Stimulated activated naive CD8-positive, alpha-beta T cell treated with anti-CD3 and anti-CD28 coated beads, Interleukin-15, Interleukin-2, amounts not matched to agents 100 ng/mL and 50 ng/mL, for 24 hours (primary cell): ENCODE measurements at regions not wholly inside any gene's neighbourhood (a gene's known extent, or its start where the extent isn't known, plus 50 kb on each side); places are given as distances from the start of the nearest gene placed in this dataset.

Experiments used
- H3K27ac Mint-ChIP-seq: one replicate; pipeline ENCODE4 v1.8.0; 2021; ENCODE audit warnings: mild to moderate bottlenecking, mixed read lengths
- H3K27me3 Mint-ChIP-seq: one replicate; pipeline ENCODE4 v1.8.0; 2021; ENCODE audit warnings: mixed read lengths
- H3K36me3 Mint-ChIP-seq: one replicate; pipeline ENCODE4 v1.8.0; 2021; ENCODE audit warnings: low read depth, mixed read lengths
- H3K4me1 Mint-ChIP-seq: one replicate; pipeline ENCODE4 v1.8.0; 2021; ENCODE audit warnings: low read depth, mixed read lengths
- H3K4me3 Mint-ChIP-seq: one replicate; pipeline ENCODE4 v1.8.0; 2021; ENCODE audit warnings: mild to moderate bottlenecking, mixed read lengths
- H3K9me3 Mint-ChIP-seq: one replicate; pipeline ENCODE4 v1.8.0; 2021; ENCODE audit warnings: mixed read lengths

- Mint-ChIP-seq H3K4me1 (no peaks in the 10 kb centered on the region), H3K36me3 (no peaks in the 10 kb centered on the region), H3K27ac (no peak overlapping the region), H3K4me3 (no peak overlapping the region), H3K27me3 (peaks cover 4% of the 10 kb centered on the region), H3K9me3 (no peaks in the 10 kb centered on the region)
Observed at GRCh38 chr20:56839786-56840185, 210.7 kb downstream of the TFAP2C start.

GRCh38 chr20:56840716-56841261 is 211.7 kb downstream of the TFAP2C start:
- Mint-ChIP-seq H3K36me3 (no peaks in the 10 kb centered on the region), H3K4me1 (no peaks in the 10 kb centered on the region), H3K27me3 (peaks cover 4% of the 10 kb centered on the region), H3K9me3 (no peaks in the 10 kb centered on the region), H3K27ac (no peak overlapping the region), H3K4me3 (no peak overlapping the region)

- H3K36me3 Mint-ChIP-seq: no peaks in the 10 kb centered on the region
- H3K4me3 Mint-ChIP-seq: no peak overlapping the region
- no peaks in the 10 kb centered on the region for H3K4me1 Mint-ChIP-seq
- H3K27ac Mint-ChIP-seq: no peak overlapping the region
- H3K27me3 Mint-ChIP-seq: peaks cover 3% of the 10 kb centered on the region
- no peaks in the 10 kb centered on the region for H3K9me3 Mint-ChIP-seq
Observed at GRCh38 chr20:56841346-56841908, 212.3 kb downstream of the TFAP2C start.

DNA sequence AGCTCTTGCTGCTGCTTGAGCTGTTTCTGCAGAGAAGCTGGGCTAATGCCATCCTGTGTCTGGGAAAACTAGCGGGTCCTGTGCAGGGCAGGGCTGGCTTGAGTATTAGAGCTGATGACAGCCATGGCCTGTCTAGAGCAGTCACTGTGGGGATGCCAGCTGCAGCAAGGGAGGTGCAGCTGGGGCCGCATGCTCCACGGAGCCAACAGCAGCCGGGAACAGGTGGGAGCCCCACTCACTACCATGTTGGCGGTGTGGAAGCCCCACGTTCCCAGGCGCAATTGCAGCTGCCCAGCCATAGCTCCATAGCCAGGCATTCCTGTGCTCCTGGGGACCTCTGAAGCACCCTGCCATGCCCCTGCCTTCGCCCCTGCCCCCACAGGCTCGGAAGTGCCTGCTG is 212.9 kb downstream of the TFAP2C start:
- Mint-ChIP-seq H3K4me3 (no peak overlapping the region), H3K9me3 (no peaks in the 10 kb centered on the region), H3K36me3 (no peaks in the 10 kb centered on the region)

DNA sequence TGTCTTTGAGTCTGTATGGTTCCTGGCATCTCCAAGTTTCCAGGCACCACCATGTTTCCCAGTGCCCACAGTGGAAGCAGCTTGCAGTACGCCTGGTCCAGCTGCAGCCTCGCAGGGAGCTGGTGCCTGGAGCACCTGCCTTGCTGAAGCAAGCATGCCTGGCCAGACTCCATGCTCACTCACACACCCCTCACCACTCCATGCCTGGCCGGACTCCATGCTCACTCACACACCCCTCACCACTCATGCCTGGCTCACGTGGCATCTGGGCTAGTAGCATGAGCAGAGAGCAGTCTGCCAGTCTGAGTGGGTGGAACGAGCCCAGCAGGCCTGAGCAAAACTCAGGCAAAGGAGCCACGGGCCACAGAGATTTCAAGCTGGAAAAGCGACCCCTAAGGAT is 214.3 kb downstream of the TFAP2C start:
- H3K27me3 Mint-ChIP-seq: no peaks in the 10 kb centered on the region
- H3K4me1 Mint-ChIP-seq: no peaks in the 10 kb centered on the region
- H3K36me3 Mint-ChIP-seq: no peaks in the 10 kb centered on the region
- H3K4me3 Mint-ChIP-seq: no peak overlapping the region
- H3K27ac Mint-ChIP-seq: no peak overlapping the region
- H3K9me3 Mint-ChIP-seq: no peaks in the 10 kb centered on the region

More for the DNA sequence above, 212.9 kb downstream of the TFAP2C start:
- Mint-ChIP-seq H3K4me1 (no peaks in the 10 kb centered on the region), H3K27ac (no peak overlapping the region), H3K27me3 (no peaks in the 10 kb centered on the region)

GRCh38 chr20:56843817-56844216 is 214.7 kb downstream of the TFAP2C start:
- Mint-ChIP-seq H3K9me3 (no peaks in the 10 kb centered on the region), H3K4me3 (no peak overlapping the region), H3K27me3 (no peaks in the 10 kb centered on the region), H3K36me3 (no peaks in the 10 kb centered on the region), H3K4me1 (no peaks in the 10 kb centered on the region), H3K27ac (no peak overlapping the region)

GRCh38 chr20:56845546-56846086 is 216.5 kb downstream of the TFAP2C start:
- H3K4me1 Mint-ChIP-seq: no peaks in the 10 kb centered on the region
- no peak overlapping the region for H3K27ac Mint-ChIP-seq
- H3K4me3 Mint-ChIP-seq: no peak overlapping the region
- no peaks in the 10 kb centered on the region for H3K36me3 Mint-ChIP-seq
- H3K27me3 Mint-ChIP-seq: no peaks in the 10 kb centered on the region
- no peaks in the 10 kb centered on the region for H3K9me3 Mint-ChIP-seq

DNA sequence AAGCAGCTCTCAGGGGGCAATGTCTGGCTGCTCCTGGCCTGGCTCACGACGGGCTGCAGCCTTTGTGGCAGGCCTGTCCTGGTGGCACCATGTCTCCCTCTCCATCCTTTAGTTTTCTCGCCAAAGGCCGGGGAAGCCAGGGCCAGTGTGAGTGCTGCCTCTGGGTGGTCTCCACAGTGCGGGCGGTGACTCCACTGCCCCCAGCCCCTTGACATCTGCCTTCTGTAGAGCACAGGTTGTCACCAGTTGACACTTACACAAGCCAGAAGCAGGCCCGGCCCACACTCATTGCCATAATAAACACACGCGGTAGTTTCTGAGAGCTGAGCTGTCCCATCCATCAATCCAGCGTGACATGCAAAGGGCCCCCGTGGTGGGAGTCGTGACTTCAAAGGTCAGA is 219.5 kb downstream of the TFAP2C start:
- Mint-ChIP-seq H3K4me1 (no peaks in the 10 kb centered on the region), H3K36me3 (no peaks in the 10 kb centered on the region), H3K9me3 (no peaks in the 10 kb centered on the region), H3K27ac (no peak overlapping the region), H3K4me3 (no peak overlapping the region), H3K27me3 (no peaks in the 10 kb centered on the region)

- no peak overlapping the region for H3K4me3 Mint-ChIP-seq
- H3K27me3 Mint-ChIP-seq: peaks cover under 1% of the 10 kb centered on the region
Observed at GRCh38 chr20:56851552-56851951, 222.4 kb downstream of the TFAP2C start.

GRCh38 chr20:56855708-56856107 is 226.6 kb downstream of the TFAP2C start:
- no peaks in the 10 kb centered on the region for H3K4me1 Mint-ChIP-seq
- H3K36me3 Mint-ChIP-seq: no peaks in the 10 kb centered on the region

More at GRCh38 chr20:56851552-56851951, 222.4 kb downstream of the TFAP2C start:
- Mint-ChIP-seq H3K4me1 (no peaks in the 10 kb centered on the region), H3K9me3 (no peaks in the 10 kb centered on the region), H3K27ac (no peak overlapping the region), H3K36me3 (no peaks in the 10 kb centered on the region)

GRCh38 chr20:56857950-56858349 is 228.8 kb downstream of the TFAP2C start:
- Mint-ChIP-seq H3K27me3 (peaks cover 13% of the 10 kb centered on the region), H3K27ac (no peak overlapping the region), H3K4me3 (no peak overlapping the region), H3K36me3 (no peaks in the 10 kb centered on the region), H3K9me3 (no peaks in the 10 kb centered on the region), H3K4me1 (no peaks in the 10 kb centered on the region)

More at GRCh38 chr20:56855708-56856107, 226.6 kb downstream of the TFAP2C start:
- Mint-ChIP-seq H3K4me3 (no peak overlapping the region), H3K27me3 (peaks cover 9% of the 10 kb centered on the region), H3K9me3 (no peaks in the 10 kb centered on the region), H3K27ac (no peak overlapping the region)

DNA sequence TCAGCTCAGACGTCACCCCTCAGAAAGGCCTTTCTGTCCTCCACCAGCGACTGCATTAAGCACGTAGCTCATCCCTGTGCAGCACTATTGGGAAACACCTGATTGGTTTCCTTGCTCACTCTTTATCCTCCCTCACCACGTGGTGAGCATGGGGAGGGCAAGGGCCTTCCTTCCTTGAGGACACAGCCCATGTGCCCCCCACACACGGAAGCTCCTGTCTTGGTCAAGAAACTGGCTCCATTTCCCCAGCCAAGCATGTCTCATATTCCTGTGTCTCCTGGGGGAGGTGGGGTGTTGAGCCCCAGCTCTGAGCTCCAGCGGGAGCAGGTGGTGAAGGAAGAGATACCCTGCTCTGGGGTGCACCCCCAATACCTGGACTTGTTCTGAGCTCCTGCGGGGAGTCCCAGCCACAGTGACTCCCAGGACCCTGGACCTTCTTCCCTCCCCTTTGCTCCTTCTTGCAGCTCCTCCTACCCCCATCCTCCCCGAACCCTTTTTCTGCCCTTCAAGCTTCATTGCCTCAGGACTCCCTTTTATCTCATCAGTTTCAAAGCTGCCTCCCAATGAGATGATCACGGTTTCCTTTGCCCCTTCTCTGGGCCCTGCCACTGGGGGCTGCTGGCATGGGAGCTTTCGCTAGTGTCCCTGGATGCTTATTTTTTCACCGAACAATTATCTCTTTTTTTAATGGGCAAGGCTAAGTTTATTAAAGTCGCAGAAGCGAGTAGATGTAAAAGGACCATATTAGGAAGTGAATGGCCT is 230.1 kb downstream of the TFAP2C start:
- Mint-ChIP-seq H3K27ac (no peak overlapping the region), H3K4me3 (no peak overlapping the region), H3K36me3 (no peaks in the 10 kb centered on the region), H3K4me1 (no peaks in the 10 kb centered on the region), H3K9me3 (no peaks in the 10 kb centered on the region), H3K27me3 (peaks cover 23% of the 10 kb centered on the region)

DNA sequence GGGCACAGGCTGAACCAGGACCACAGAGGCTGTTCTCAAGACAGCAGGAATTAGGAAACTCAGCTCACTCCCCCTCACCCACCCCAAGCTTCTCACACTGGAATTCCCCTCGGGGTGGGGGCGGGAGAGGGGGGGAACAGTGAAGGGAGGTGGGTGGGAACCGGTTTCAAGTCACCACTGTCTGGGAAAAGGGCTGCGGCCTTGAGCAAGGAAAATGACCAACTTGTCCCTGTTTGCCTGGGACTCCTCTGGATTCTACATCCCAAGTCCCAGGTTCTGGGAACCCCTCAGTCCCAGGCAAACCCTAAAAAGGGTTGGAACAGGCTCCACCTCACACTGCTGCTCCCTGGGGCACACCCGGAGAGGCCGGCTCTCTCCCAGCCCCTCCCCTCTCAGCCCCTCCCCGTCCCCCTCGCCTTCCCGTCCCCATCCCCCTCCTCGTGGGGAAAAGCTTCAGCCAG is 230.7 kb downstream of the TFAP2C start:
- H3K4me3 Mint-ChIP-seq: no peak overlapping the region
- H3K27me3 Mint-ChIP-seq: peaks cover 26% of the 10 kb centered on the region
- H3K27ac Mint-ChIP-seq: no peak overlapping the region
- H3K4me1 Mint-ChIP-seq: no peaks in the 10 kb centered on the region
- H3K36me3 Mint-ChIP-seq: no peaks in the 10 kb centered on the region
- no peaks in the 10 kb centered on the region for H3K9me3 Mint-ChIP-seq

DNA sequence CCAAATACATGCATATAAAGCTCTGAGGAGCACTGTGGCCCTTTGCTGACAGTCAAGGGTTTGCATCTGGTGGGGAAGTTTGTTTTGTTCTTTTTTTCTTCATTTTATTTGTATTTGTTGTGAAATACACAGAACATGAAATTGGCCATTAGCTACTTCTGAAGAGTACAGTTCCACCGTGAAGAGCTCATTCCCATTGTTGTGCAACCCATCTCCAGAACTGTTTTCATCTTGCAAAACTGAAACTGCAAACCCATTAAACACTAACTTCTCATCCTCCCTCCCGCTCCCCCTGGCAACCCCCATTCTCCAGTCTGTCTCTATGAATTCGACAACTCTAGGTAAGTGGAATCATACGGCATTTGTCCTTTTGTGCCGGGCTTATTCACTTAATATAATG is 231.3 kb downstream of the TFAP2C start:
- Mint-ChIP-seq H3K4me3 (no peak overlapping the region), H3K9me3 (no peaks in the 10 kb centered on the region), H3K27me3 (peaks cover 27% of the 10 kb centered on the region), H3K4me1 (no peaks in the 10 kb centered on the region), H3K36me3 (no peaks in the 10 kb centered on the region), H3K27ac (no peak overlapping the region)

DNA sequence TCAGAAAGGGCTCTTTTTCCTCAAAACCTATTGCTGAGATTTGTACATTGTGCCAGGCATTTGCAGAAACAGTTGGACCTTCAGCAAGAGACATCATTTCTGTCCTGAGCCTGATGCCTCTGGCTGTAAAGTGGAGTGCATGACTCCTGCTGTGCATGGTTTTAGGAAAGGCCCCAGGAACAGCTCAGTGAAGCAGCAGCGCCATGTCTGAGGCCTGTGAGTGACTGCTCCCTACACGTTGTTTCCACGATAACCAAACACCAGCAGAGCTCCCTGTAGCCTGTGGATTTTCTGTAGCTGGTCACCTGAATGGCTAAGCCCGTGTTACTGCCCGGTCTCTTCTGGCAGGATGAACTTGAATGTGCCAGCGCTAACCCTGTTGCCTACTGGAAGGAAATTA is 232.5 kb downstream of the TFAP2C start:
- H3K4me3 Mint-ChIP-seq: no peak overlapping the region
- no peaks in the 10 kb centered on the region for H3K9me3 Mint-ChIP-seq
- H3K36me3 Mint-ChIP-seq: no peaks in the 10 kb centered on the region
- H3K27me3 Mint-ChIP-seq: peaks cover 32% of the 10 kb centered on the region
- no peaks in the 10 kb centered on the region for H3K4me1 Mint-ChIP-seq
- H3K27ac Mint-ChIP-seq: no peak overlapping the region
